ENCODE measurements at regions not wholly inside any gene's neighbourhood (a gene's known extent, or its start where the extent isn't known, plus 50 kb on each side); places are given as distances from the start of the nearest gene placed in this dataset.
"Not testable (repeated sequence)": the region's sequence is repeated elsewhere in the genome, so short reads cannot be mapped to it uniquely, and the experiment has no call there.

- DNase-seq: peak; percentile 47
Measured at GRCh38 chr12:107607464-107608392, 77.9 kb upstream of the PWP1 start.

GRCh38 chr12:107608779-107609178 lies 76.8 kb upstream of the PWP1 start:
- not testable (repeated sequence) for DNase-seq

GRCh38 chr12:107610021-107610859 lies 75.4 kb upstream of the PWP1 start:
- DNase-seq: no peak

GRCh38 chr12:107612508-107612907 lies 73.1 kb upstream of the PWP1 start:
- DNase-seq: no peak

- DNase-seq: no peak
Measured at GRCh38 chr12:107616941-107617340, 68.7 kb upstream of the PWP1 start.

GRCh38 chr12:107618106-107618505 lies 67.5 kb upstream of the PWP1 start:
- no peak for DNase-seq

GRCh38 chr12:107619831-107620230 lies 65.8 kb upstream of the PWP1 start:
- DNase-seq: no peak

GRCh38 chr12:107622001-107622400 lies 63.6 kb upstream of the PWP1 start:
- DNase-seq: no peak

GRCh38 chr12:107624493-107624892 lies 61.1 kb upstream of the PWP1 start:
- no peak for DNase-seq

GRCh38 chr12:107631715-107632114 lies 53.9 kb upstream of the PWP1 start:
- no peak for DNase-seq

GRCh38 chr12:107632246-107632645 lies 53.4 kb upstream of the PWP1 start:
- DNase-seq: no peak

GRCh38 chr12:107634530-107634929 lies 51.1 kb upstream of the PWP1 start:
- DNase-seq: no peak

- DNase-seq: no peak
Measured at GRCh38 chr12:107635139-107635538, 50.5 kb upstream of the PWP1 start.
